ENCODE measurements at regions not wholly inside any gene's neighbourhood (a gene's known extent, or its start where the extent isn't known, plus 50 kb on each side); places are given as distances from the start of the nearest gene placed in this dataset.
A peak's percentile ranks its signal among the peaks of the same experiment; 100 is the strongest.

DNA sequence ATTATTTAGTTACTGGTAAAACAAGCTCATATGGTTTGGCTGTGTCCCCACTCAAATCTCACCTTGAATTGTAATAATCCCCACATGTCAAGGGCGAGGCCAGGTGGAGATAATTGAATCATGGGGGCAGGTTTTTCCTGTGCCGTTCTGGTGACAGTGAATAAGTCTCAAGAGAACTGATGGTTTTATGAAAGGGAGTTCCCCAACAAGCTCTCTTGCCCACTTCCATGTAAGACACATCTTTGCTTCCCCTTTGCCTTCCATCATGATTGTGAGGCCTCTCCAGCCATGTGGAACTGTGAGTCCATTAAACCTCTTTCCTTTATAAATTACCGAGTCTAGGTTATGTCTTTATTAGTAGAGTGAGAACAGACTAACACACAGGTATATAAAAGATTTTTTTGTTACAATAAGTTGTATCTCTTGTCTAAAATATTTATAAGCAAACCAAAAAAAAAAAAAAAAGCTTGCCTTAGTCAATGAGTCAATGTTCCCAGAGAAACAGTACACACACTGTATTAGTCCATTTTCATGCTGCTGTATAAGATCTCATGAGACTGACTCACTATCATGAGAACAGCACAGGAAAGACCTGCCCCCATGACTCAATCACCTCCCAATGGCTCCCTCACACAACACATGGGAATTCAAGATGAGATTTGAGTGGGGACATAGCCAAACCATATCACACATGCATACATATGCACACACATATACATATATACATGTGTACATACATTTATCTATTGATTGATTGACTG, 138.3 kb downstream of the BASP1 start:
- TF ChIP-seq, protein P1, sequence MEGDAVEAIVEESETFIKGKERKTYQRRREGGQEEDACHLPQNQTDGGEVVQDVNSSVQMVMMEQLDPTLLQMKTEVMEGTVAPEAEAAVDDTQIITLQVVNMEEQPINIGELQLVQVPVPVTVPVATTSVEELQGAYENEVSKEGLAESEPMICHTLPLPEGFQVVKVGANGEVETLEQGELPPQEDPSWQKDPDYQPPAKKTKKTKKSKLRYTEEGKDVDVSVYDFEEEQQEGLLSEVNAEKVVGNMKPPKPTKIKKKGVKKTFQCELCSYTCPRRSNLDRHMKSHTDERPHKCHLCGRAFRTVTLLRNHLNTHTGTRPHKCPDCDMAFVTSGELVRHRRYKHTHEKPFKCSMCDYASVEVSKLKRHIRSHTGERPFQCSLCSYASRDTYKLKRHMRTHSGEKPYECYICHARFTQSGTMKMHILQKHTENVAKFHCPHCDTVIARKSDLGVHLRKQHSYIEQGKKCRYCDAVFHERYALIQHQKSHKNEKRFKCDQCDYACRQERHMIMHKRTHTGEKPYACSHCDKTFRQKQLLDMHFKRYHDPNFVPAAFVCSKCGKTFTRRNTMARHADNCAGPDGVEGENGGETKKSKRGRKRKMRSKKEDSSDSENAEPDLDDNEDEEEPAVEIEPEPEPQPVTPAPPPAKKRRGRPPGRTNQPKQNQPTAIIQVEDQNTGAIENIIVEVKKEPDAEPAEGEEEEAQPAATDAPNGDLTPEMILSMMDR (IDR thresholded peaks at IDR 0.05), result no peak
- TF ChIP-seq ZFX (IDR thresholded peaks at IDR 0.05; ENCODE audit: borderline replicate concordance), result no peak
- no peak overlapping the region for H3K27ac ChIP-seq

DNA sequence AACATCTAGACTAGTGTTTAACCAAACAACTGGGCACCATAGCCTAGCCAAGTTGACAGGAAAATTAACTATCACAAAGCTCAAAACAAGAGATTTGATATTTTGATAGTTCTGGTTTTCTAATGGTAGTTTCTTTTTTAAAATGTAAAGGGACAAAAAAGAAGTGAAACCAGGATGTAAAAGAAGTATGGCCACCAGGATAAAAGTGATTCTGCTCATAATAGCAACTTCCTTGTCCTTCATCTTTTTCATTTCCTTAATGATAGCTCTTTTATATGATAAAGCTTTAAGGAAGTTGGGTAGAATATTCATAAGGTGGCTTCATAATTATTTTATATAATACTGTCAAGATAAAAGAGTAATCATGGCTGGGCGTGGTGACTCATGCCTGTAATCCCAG, 139.1 kb downstream of the BASP1 start:
- no peak for TF ChIP-seq ZFX (IDR thresholded peaks at IDR 0.05; ENCODE audit: borderline replicate concordance)
- TF ChIP-seq, protein P1 (IDR thresholded peaks at IDR 0.05), result no peak
- no peak overlapping the region for H3K27ac ChIP-seq

DNA sequence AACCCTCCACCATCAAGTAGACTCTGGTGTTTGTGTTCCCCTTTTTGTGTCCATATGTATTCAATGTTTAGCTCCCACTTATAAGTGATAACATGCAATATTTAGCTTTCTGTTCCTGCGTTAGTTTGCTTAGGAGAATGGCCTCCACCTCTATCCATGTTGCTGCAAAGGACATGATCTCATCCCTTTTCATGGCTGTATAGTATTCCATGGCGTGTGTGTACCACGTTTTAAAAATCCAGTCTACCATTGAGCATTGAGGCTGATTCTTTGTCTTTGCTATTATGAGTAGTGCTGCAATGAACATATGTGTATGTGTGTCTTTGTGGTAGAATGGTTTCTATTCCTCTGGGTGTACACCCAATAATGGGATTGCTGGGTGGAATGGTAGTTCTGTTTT, 140.1 kb downstream of the BASP1 start:
- TF ChIP-seq, protein P1 (IDR thresholded peaks at IDR 0.05), result no peak
- no peak for TF ChIP-seq ZFX (IDR thresholded peaks at IDR 0.05; ENCODE audit: borderline replicate concordance)

DNA sequence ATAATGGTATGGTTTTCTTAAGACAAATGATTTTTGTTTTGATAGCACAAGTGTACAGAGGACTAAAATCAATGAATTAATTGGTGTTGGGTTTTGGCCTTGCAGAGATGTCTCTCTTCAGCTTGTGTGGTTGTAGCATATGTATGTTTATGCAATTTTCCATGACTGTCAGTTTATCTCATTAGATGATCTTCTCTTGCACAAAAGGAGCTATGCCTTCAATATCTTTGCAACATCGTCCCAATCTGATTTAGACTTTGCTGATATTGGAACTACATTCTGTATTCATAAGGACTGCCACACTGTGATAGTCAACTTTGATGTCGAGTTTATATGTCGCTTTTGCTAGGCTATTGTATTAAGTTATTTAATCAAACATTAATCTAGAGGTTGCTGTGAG, 140.0 kb upstream of the TAF11L2 start:
- no peak for TF ChIP-seq ZFX (IDR thresholded peaks at IDR 0.05; ENCODE audit: borderline replicate concordance)
- TF ChIP-seq, protein P1 (IDR thresholded peaks at IDR 0.05), result no peak
- H3K27ac ChIP-seq, result no peak overlapping the region

More for the DNA sequence above, 140.1 kb downstream of the BASP1 start:
- no peak overlapping the region for H3K27ac ChIP-seq

DNA sequence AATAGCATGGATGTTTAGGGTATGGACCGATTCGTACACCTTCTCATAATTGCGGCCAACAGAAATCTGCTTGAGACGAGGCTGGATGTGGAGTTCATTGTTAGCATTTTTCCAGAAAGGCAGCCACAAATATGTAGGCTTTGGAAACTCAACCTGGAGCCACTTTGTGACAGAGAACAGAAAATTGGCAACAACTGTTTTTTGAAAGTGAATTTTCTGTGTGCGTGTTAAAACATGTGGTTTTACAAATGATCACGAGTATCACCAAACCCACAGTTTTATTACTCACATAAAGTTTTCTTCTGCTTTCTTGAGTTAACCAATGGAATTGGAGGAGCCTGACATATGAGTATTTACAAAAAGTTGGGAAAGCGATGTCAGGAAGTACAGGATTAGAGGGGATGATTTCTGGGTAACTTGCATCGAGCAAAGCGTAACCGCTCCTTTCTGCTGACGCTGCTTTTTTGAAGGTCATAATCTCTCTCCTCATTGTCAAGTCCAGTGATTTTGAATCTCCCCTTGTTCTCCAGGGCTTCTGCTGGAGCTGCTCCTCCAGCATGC, 138.5 kb upstream of the TAF11L2 start:
- no peak overlapping the region for H3K27ac ChIP-seq
- TF ChIP-seq ZFX (IDR thresholded peaks at IDR 0.05; ENCODE audit: borderline replicate concordance), result no peak
- TF ChIP-seq, protein P1 (IDR thresholded peaks at IDR 0.05), result no peak

DNA sequence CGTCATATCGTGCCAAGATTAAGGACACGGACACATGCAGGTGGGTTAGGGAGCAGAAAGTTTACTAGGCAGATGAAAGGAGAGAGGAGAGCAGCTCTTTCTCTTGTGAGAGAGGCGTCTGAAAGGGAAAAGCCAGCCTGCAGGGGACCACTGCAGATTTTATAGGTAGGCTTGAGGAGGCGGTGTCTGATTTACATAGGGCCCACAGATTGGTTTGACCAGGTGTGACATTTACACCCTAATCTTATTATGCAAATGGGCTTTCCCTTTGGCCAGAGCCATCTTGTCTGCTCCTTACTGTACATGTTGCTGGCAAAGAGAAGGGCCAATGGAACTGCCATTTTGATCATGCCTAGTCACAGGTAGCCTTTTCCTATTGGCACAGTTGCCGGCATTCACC, 137.2 kb upstream of the TAF11L2 start:
- TF ChIP-seq, protein P1 (IDR thresholded peaks at IDR 0.05), result no peak

DNA sequence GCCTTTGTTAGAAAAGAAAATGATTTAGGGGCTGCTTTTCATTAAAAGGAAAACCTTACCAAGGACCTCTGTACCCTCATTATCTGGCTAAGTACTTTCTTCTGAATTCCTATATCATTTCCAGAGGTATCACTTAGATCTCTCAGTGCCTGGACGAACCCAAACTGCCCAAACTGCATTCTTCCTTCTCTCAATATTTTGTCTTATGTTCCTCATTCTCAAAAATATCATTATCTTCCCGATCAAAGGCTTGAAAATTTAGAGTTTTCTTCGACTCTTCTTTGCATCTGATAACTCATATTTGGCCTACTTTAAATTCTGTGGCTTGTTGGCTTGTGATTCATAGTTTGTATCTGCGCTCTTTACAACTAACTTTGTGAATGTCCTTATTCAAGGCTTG, 136.7 kb upstream of the TAF11L2 start:
- H3K27ac ChIP-seq, result 0 out of 2 replicates have a peak overlapping the region, but pooled peaks have one; percentile 26
- no peak for TF ChIP-seq ZFX (IDR thresholded peaks at IDR 0.05; ENCODE audit: borderline replicate concordance)
- TF ChIP-seq, protein P1 (IDR thresholded peaks at IDR 0.05), result no peak

More for the DNA sequence above, 137.2 kb upstream of the TAF11L2 start:
- H3K27ac ChIP-seq, result 0 out of 2 replicates have a peak overlapping the region, but pooled peaks have one; percentile 26
